ENCODE measurements at regions not wholly inside any gene's neighbourhood (a gene's known extent, or its start where the extent isn't known, plus 50 kb on each side); places are given as distances from the start of the nearest gene placed in this dataset.

DNA sequence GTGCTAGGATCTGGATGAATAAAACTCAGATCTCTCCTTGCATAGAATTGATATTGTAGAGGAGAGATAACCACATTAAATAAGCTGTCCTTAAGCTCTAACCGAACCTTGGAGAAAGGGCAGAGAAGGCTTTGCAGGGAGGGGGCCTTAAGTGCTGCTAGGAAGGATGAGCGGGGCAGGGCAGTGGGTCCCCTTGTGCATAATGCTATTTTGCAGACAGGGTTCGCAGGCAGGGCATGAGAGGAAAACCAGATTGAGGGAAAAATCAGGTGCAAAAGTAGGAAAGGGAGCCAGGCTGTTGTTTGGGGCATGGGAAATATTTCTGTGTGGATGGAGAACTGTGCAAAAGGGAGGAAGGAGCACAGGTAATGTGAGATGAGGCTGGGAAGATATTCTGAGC lies 383.0 kb upstream of the JARID2 start:
- Histone ChIP-seq H4K20me1 (ENCODE audit: insufficient read depth, low read length) (no peaks in the 10 kb centered on the region), H2AFZ (ENCODE audit: low read length) (no peak overlapping the region), H3K9me2 (replicated peaks; ENCODE audit: insufficient read depth, low read length) (no peaks in the 10 kb centered on the region), H3K9me3 (replicated peaks; ENCODE audit: insufficient read depth, low read length) (no peaks in the 10 kb centered on the region), H3K9ac (ENCODE audit: low read length) (no peak overlapping the region), H3F3A (ENCODE audit: insufficient read depth, low read length) (no peaks in the 10 kb centered on the region), H3K4me3 (ENCODE audit: low read length) (no peak overlapping the region), H3K36me3 (replicated peaks; ENCODE audit: insufficient read depth, low read length) (no peaks in the 10 kb centered on the region), H3K4me2 (ENCODE audit: low read depth, low read length) (no peak overlapping the region), H3K4me1 (ENCODE audit: low read length) (no peaks in the 10 kb centered on the region), H3K27me3 (replicated peaks; ENCODE audit: insufficient read depth, low read length) (no peaks in the 10 kb centered on the region), H3K27ac (ENCODE audit: low read length) (no peak overlapping the region), H3K79me2 (ENCODE audit: low read length) (no peaks in the 10 kb centered on the region)
- TF ChIP-seq EZH2phosphoT487 (IDR thresholded peaks at IDR 0.05; ENCODE audit: low read length) (no peak), EZH2 (optimal IDR thresholded peaks at IDR 0.05; ENCODE audit: low read depth, low read length) (no peak)
- TF ChIP-seq, protein P1, sequence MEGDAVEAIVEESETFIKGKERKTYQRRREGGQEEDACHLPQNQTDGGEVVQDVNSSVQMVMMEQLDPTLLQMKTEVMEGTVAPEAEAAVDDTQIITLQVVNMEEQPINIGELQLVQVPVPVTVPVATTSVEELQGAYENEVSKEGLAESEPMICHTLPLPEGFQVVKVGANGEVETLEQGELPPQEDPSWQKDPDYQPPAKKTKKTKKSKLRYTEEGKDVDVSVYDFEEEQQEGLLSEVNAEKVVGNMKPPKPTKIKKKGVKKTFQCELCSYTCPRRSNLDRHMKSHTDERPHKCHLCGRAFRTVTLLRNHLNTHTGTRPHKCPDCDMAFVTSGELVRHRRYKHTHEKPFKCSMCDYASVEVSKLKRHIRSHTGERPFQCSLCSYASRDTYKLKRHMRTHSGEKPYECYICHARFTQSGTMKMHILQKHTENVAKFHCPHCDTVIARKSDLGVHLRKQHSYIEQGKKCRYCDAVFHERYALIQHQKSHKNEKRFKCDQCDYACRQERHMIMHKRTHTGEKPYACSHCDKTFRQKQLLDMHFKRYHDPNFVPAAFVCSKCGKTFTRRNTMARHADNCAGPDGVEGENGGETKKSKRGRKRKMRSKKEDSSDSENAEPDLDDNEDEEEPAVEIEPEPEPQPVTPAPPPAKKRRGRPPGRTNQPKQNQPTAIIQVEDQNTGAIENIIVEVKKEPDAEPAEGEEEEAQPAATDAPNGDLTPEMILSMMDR (IDR thresholded peaks at IDR 0.05; ENCODE audit: low read length), result no peak
- DNase-seq, result no peak

DNA sequence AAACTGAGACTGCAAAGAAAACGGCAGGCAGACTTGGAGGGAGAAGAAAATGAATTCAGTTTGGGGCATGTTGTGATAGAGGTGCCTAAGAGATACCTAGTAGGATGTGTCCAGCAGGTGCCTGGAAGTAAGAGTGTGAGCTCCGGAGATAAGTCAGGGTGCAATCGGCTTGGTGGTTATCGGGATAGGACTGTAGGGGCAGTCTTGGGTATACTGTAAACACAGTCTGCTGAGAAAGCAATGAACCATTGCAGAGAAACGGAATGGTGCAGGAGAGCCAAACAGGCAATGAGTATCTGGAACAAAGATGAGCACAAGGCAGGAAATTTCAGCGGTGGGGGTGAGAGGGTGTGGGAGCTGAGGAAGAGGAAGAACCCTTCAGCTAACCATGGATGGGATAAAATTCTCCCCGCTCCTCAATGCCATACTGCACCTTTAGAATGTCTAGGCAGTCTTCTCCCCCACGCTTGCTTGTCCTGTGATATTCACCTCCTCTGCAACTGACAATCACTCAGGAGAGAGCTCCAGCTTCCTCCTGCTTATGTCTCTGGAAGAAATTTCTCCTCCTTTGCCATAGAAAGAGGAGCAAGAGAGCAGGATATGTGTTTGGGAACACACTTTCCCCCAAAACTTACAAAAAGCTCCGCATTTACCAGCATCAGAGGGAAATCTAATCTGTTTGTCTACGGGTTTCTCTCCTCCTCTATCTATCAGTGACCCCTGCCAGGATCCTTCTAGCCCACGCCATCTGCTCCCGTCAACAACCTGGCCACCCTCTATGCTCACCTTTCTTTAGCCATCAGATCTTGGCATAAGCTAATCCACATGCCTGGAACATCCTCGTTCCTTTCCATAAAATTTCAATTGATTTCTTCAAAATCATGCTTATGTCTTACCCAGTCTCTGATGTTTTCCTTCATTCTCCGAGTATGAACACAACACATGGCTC lies 381.7 kb upstream of the JARID2 start:
- Histone ChIP-seq H3K4me2 (ENCODE audit: low read depth, low read length) (no peak overlapping the region), H3K79me2 (ENCODE audit: low read length) (no peaks in the 10 kb centered on the region), H3K9ac (ENCODE audit: low read length) (no peak overlapping the region), H3K9me3 (replicated peaks; ENCODE audit: insufficient read depth, low read length) (no peaks in the 10 kb centered on the region), H3K27ac (ENCODE audit: low read length) (no peak overlapping the region), H2AFZ (ENCODE audit: low read length) (no peak overlapping the region), H3K4me3 (ENCODE audit: low read length) (no peak overlapping the region), H3K27me3 (replicated peaks; ENCODE audit: insufficient read depth, low read length) (no peaks in the 10 kb centered on the region), H4K20me1 (ENCODE audit: insufficient read depth, low read length) (no peaks in the 10 kb centered on the region), H3K36me3 (replicated peaks; ENCODE audit: insufficient read depth, low read length) (no peaks in the 10 kb centered on the region), H3F3A (ENCODE audit: insufficient read depth, low read length) (no peaks in the 10 kb centered on the region), H3K4me1 (ENCODE audit: low read length) (no peaks in the 10 kb centered on the region), H3K9me2 (replicated peaks; ENCODE audit: insufficient read depth, low read length) (no peaks in the 10 kb centered on the region)
- TF ChIP-seq EZH2phosphoT487 (IDR thresholded peaks at IDR 0.05; ENCODE audit: low read length), result no peak
- no peak for TF ChIP-seq EZH2 (optimal IDR thresholded peaks at IDR 0.05; ENCODE audit: low read depth, low read length)
- TF ChIP-seq, protein P1 (IDR thresholded peaks at IDR 0.05; ENCODE audit: low read length), result no peak
- DNase-seq, result no peak

DNA sequence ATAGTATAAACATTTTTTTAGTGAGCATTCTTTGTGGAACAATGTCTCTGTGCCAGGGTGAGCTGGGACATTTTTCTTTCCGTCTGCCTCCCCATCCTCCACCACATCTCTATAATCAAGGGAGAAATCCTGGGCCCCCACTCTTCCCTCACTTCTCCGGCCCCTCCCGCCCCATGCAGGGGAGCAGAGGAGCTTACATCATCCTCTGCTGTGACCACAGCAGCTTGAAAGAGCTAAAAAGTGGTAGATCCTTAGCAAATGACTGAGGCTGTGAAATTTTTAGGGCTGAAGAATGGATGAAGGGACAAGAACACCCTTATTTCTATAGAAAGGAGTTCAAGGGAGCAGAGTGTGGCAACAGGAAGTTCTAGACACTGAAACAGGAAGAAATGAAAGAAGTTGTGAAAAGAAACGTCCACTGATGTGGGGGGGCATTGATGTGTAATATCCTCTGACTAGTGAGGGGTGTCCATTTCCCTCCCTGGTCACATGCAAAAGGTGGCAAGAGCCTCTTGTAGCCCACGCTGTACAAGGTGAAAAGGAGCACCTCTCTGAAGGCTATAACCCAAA lies 380.3 kb upstream of the JARID2 start:
- Histone ChIP-seq H4K20me1 (ENCODE audit: insufficient read depth, low read length) (no peaks in the 10 kb centered on the region), H3F3A (ENCODE audit: insufficient read depth, low read length) (no peaks in the 10 kb centered on the region), H3K9me2 (replicated peaks; ENCODE audit: insufficient read depth, low read length) (no peaks in the 10 kb centered on the region), H3K9ac (ENCODE audit: low read length) (no peak overlapping the region), H3K9me3 (replicated peaks; ENCODE audit: insufficient read depth, low read length) (no peaks in the 10 kb centered on the region), H3K4me2 (ENCODE audit: low read depth, low read length) (no peak overlapping the region), H3K4me1 (ENCODE audit: low read length) (no peaks in the 10 kb centered on the region), H3K36me3 (replicated peaks; ENCODE audit: insufficient read depth, low read length) (no peaks in the 10 kb centered on the region), H3K27me3 (replicated peaks; ENCODE audit: insufficient read depth, low read length) (no peaks in the 10 kb centered on the region), H3K27ac (ENCODE audit: low read length) (no peak overlapping the region), H2AFZ (ENCODE audit: low read length) (no peak overlapping the region), H3K79me2 (ENCODE audit: low read length) (no peaks in the 10 kb centered on the region), H3K4me3 (ENCODE audit: low read length) (no peak overlapping the region)
- TF ChIP-seq, protein P1 (IDR thresholded peaks at IDR 0.05; ENCODE audit: low read length), result no peak
- no peak for TF ChIP-seq EZH2 (optimal IDR thresholded peaks at IDR 0.05; ENCODE audit: low read depth, low read length)
- no peak for TF ChIP-seq EZH2phosphoT487 (IDR thresholded peaks at IDR 0.05; ENCODE audit: low read length)
- DNase-seq, result no peak

Data from MM.1S (cell line).